OCI-LY1 (cell line): ENCODE measurements at regions not wholly inside any gene's neighbourhood (a gene's known extent, or its start where the extent isn't known, plus 50 kb on each side); places are given as distances from the start of the nearest gene placed in this dataset.
"Not testable (repeated sequence)": the region's sequence is repeated elsewhere in the genome, so short reads cannot be mapped to it uniquely, and the experiment has no call there.

ENCODE experiments used
- H2AFZ ChIP-seq: fragments of 200-600 bp; sonication (generic), shearing (Covaris generic); 2 replicates; pipeline ENCODE4 v1.6.0; 2014; ENCODE audit warnings: antibody characterized with exemption, mild to moderate bottlenecking, low read length
- H3F3A ChIP-seq: fragments of 200-600 bp; sonication (generic), shearing (Covaris generic); 2 replicates; pipeline ENCODE4 v1.6.0; 2014; ENCODE audit warnings: mild to moderate bottlenecking, antibody characterized with exemption, low read length, moderate library complexity; ENCODE audit not compliant: insufficient read depth
- H3K27ac ChIP-seq: fragments of 200-600 bp; sonication (generic); 2 replicates; pipeline ENCODE4 v1.5.1; 2014; ENCODE audit warnings: low read length, mixed run types, mild to moderate bottlenecking, low read depth; ENCODE audit not compliant: poor library complexity, severe bottlenecking
- H3K27me3 ChIP-seq: fragments of 200-600 bp; sonication (generic); 2 replicates; pipeline ENCODE4 v1.6.0; 2014; ENCODE audit warnings: antibody characterized with exemption, mild to moderate bottlenecking, low read length, moderate library complexity; ENCODE audit not compliant: insufficient read depth
- H3K36me3 ChIP-seq: fragments of 200-600 bp; sonication (generic); 2 replicates; pipeline ENCODE4 v1.6.1; 2014; ENCODE audit warnings: mild to moderate bottlenecking, antibody characterized with exemption, low read length, moderate library complexity, mixed read lengths; ENCODE audit not compliant: insufficient read depth
- H3K4me1 ChIP-seq: fragments of 200-600 bp; sonication (generic); 2 replicates; pipeline ENCODE4 v1.5.1; 2014; ENCODE audit warnings: mild to moderate bottlenecking, low read length, moderate library complexity; ENCODE audit not compliant: insufficient read depth, severe bottlenecking
- H3K4me2 ChIP-seq: fragments of 200-600 bp; sonication (generic), shearing (Covaris generic); 2 replicates; pipeline ENCODE4 v1.6.1; 2014; ENCODE audit warnings: low read length
- H3K4me3 ChIP-seq: fragments of 200-600 bp; sonication (generic); 2 replicates; pipeline ENCODE4 v1.5.1; 2014; ENCODE audit warnings: low read length, low read depth, mild to moderate bottlenecking, mixed read lengths; ENCODE audit not compliant: poor library complexity, severe bottlenecking
- H3K79me2 ChIP-seq: fragments of 200-600 bp; shearing (Covaris generic); 2 replicates; pipeline ENCODE4 v1.6.1; 2016; ENCODE audit warnings: mixed run types, low read length, mixed read lengths; ENCODE audit not compliant: insufficient read depth
- H3K9ac ChIP-seq: fragments of 200-600 bp; sonication (generic), shearing (Covaris generic); 2 replicates; pipeline ENCODE4 v1.6.1; 2014; ENCODE audit warnings: mild to moderate bottlenecking, low read length, mixed read lengths
- H3K9me2 ChIP-seq: fragments of 200-600 bp; sonication (generic), shearing (Covaris generic); 2 replicates; pipeline ENCODE4 v1.6.1; 2014; ENCODE audit warnings: low read depth, mild to moderate bottlenecking, low read length, mixed read lengths
- H3K9me3 ChIP-seq: fragments of 200-600 bp; shearing (Covaris generic); 2 replicates; pipeline ENCODE4 v1.6.1; 2014; ENCODE audit warnings: low read length, mixed read lengths
- H4K20me1 ChIP-seq: fragments of 200-600 bp; sonication (generic), shearing (Covaris generic); 2 replicates; pipeline ENCODE4 v1.6.0; 2016; ENCODE audit warnings: mild to moderate bottlenecking, low read length; ENCODE audit not compliant: insufficient read depth
- EZH2 ChIP-seq: fragments of 200-600 bp; sonication (generic), shearing (Covaris generic); IDR thresholded peaks from 2 replicates; pipeline ENCODE4 v1.8.0; 2017; ENCODE audit warnings: borderline replicate concordance, mixed run types, mild to moderate bottlenecking, antibody characterized with exemption, low read length, moderate library complexity, mixed read lengths
- TF ChIP-seq, protein P1 (sequence below): fragments of 200-600 bp; sonication (generic), shearing (Covaris generic); IDR thresholded peaks from 2 replicates; pipeline ENCODE4 v1.5.1; 2017; ENCODE audit warnings: mild to moderate bottlenecking, antibody characterized with exemption, low read length, moderate library complexity, mixed read lengths

DNA sequence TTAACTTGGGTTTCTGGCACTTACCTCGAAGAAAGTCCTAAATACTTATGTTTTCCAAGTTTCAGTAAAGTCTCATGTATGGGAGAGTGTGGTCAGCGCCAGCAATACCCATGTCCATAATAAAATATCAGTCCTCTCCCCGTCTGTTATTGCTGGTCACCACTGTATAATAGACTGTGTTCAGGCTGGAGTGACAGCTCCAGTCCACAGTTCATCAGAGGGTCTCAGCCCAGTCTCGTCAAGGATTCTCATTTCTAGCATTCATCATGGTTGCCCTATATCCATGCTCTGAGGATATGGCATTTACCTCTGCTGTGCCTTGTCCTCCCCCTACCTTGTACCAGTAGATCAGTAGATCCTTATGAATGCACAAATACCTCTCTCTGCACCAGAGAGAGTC is 384.5 kb downstream of the NPIPA7 start:
- H4K20me1 ChIP-seq, result no peaks in the 10 kb centered on the region
- H3K9ac ChIP-seq, result no peak overlapping the region
- no peak overlapping the region for H3K4me3 ChIP-seq
- H3K79me2 ChIP-seq, result no peaks in the 10 kb centered on the region
- no peak for TF ChIP-seq EZH2
- TF ChIP-seq, protein P1, sequence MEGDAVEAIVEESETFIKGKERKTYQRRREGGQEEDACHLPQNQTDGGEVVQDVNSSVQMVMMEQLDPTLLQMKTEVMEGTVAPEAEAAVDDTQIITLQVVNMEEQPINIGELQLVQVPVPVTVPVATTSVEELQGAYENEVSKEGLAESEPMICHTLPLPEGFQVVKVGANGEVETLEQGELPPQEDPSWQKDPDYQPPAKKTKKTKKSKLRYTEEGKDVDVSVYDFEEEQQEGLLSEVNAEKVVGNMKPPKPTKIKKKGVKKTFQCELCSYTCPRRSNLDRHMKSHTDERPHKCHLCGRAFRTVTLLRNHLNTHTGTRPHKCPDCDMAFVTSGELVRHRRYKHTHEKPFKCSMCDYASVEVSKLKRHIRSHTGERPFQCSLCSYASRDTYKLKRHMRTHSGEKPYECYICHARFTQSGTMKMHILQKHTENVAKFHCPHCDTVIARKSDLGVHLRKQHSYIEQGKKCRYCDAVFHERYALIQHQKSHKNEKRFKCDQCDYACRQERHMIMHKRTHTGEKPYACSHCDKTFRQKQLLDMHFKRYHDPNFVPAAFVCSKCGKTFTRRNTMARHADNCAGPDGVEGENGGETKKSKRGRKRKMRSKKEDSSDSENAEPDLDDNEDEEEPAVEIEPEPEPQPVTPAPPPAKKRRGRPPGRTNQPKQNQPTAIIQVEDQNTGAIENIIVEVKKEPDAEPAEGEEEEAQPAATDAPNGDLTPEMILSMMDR, result no peak
- no peaks in the 10 kb centered on the region for H3K36me3 ChIP-seq
- no peak overlapping the region for H3K4me2 ChIP-seq
- H3K9me3 ChIP-seq, result no peaks in the 10 kb centered on the region
- no peaks in the 10 kb centered on the region for H3K4me1 ChIP-seq
- H3K27ac ChIP-seq, result no peak overlapping the region
- H3K9me2 ChIP-seq, result no peaks in the 10 kb centered on the region
- no peak overlapping the region for H2AFZ ChIP-seq
- no peaks in the 10 kb centered on the region for H3F3A ChIP-seq
- H3K27me3 ChIP-seq, result no peaks in the 10 kb centered on the region

DNA sequence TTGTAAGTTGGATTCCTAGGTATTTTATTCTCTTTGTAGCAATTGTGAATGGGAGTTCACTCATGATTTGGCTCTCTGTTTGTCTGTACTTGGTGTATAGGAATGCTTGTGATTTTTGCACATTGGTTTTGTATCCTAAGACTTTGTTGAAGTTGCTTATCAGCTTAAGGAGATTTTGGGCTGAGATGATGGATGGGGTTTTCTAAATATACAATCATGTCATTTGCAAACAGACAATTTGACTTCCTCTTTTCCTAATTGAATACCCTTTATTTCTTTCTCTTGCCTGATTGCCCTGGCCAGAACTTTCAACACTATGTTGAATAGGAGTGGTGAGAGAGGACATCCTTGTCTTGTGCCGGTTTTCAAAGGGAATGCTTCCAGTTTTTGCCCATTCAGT is 391.8 kb downstream of the NPIPA7 start:
- not testable (repeated sequence) for H3K9me3 ChIP-seq, H3K27me3 ChIP-seq, H3F3A ChIP-seq, H3K4me1 ChIP-seq, H2AFZ ChIP-seq, H3K36me3 ChIP-seq, H3K79me2 ChIP-seq, H3K27ac ChIP-seq, H3K9me2 ChIP-seq, H4K20me1 ChIP-seq, H3K9ac ChIP-seq, H3K4me3 ChIP-seq, H3K4me2 ChIP-seq

DNA sequence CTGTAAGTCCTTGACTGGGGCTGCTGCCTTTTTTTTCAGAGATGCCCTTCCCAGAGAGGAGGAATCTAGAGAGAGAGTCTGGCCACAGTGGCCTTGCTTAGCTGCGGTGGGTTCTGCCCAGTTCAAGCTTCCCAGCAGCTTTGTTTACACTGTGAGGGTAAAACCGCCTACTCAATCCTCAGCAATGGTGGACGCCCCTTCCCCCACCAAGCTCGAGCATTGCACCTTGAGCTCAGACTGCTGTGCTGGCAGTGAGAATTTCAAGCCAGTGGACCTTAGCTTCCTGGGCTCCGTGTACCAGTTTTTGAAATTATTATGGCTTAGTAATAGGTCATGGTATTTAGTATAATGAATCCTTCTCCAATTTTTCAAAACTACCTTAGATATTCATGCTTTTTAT is 395.4 kb downstream of the NPIPA7 start:
- H3K9me2 ChIP-seq, result no peaks in the 10 kb centered on the region
- H3K4me1 ChIP-seq, result no peaks in the 10 kb centered on the region
- H3K9ac ChIP-seq, result no peak overlapping the region
- no peaks in the 10 kb centered on the region for H3K9me3 ChIP-seq
- H2AFZ ChIP-seq, result no peak overlapping the region
- no peaks in the 10 kb centered on the region for H3F3A ChIP-seq
- no peaks in the 10 kb centered on the region for H3K79me2 ChIP-seq
- H3K27ac ChIP-seq, result no peak overlapping the region
- H4K20me1 ChIP-seq, result no peaks in the 10 kb centered on the region
- TF ChIP-seq, protein P1, result no peak
- no peak for TF ChIP-seq EZH2
- H3K27me3 ChIP-seq, result no peaks in the 10 kb centered on the region
- no peak overlapping the region for H3K4me3 ChIP-seq
- no peak overlapping the region for H3K4me2 ChIP-seq
- H3K36me3 ChIP-seq, result no peaks in the 10 kb centered on the region

DNA sequence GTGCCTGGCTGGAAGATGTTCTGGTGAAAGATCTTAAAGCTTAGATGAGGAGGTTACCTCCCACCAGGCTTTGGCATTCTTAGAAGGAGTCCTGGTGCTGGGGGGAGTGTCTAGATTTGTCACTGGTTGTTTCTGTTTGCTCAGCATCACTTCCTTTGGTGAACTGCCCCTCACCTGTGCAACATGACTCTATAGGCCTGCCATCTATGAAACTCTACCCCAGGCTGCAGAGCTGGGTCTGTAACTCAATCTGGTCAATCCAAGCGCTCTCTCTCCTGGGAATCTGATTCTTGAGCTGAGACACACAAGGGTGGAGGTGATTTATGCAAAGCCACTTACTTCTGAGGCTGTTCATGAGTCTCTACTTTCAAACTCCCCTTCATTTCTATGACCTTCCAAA is 399.4 kb downstream of the NPIPA7 start:
- Histone ChIP-seq H3K36me3 (no peaks in the 10 kb centered on the region), H4K20me1 (no peaks in the 10 kb centered on the region), H3K9me3 (no peaks in the 10 kb centered on the region), H3K4me3 (no peak overlapping the region), H3K4me1 (no peaks in the 10 kb centered on the region), H3K9ac (no peak overlapping the region), H3K79me2 (no peaks in the 10 kb centered on the region), H3K4me2 (no peak overlapping the region), H3K27ac (no peak overlapping the region), H3K27me3 (no peaks in the 10 kb centered on the region), H3F3A (no peaks in the 10 kb centered on the region), H2AFZ (no peak overlapping the region), H3K9me2 (no peaks in the 10 kb centered on the region)
- TF ChIP-seq, protein P1, result no peak
- no peak for TF ChIP-seq EZH2
